OCI-LY1 (cell line): ENCODE measurements at regions not wholly inside any gene's neighbourhood (a gene's known extent, or its start where the extent isn't known, plus 50 kb on each side); places are given as distances from the start of the nearest gene placed in this dataset.

Experiments used
- H2AFZ ChIP-seq: fragments of 200-600 bp; sonication (generic), shearing (Covaris generic); 2 replicates; pipeline ENCODE4 v1.6.0; 2014; ENCODE audit warnings: antibody characterized with exemption, mild to moderate bottlenecking, low read length
- H3F3A ChIP-seq: fragments of 200-600 bp; sonication (generic), shearing (Covaris generic); 2 replicates; pipeline ENCODE4 v1.6.0; 2014; ENCODE audit warnings: mild to moderate bottlenecking, antibody characterized with exemption, low read length, moderate library complexity; ENCODE audit not compliant: insufficient read depth
- H3K27ac ChIP-seq: fragments of 200-600 bp; sonication (generic); 2 replicates; pipeline ENCODE4 v1.5.1; 2014; ENCODE audit warnings: low read length, mixed run types, mild to moderate bottlenecking, low read depth; ENCODE audit not compliant: poor library complexity, severe bottlenecking
- H3K27me3 ChIP-seq: fragments of 200-600 bp; sonication (generic); 2 replicates; pipeline ENCODE4 v1.6.0; 2014; ENCODE audit warnings: antibody characterized with exemption, mild to moderate bottlenecking, low read length, moderate library complexity; ENCODE audit not compliant: insufficient read depth
- H3K36me3 ChIP-seq: fragments of 200-600 bp; sonication (generic); 2 replicates; pipeline ENCODE4 v1.6.1; 2014; ENCODE audit warnings: mild to moderate bottlenecking, antibody characterized with exemption, low read length, moderate library complexity, mixed read lengths; ENCODE audit not compliant: insufficient read depth
- H3K4me1 ChIP-seq: fragments of 200-600 bp; sonication (generic); 2 replicates; pipeline ENCODE4 v1.5.1; 2014; ENCODE audit warnings: mild to moderate bottlenecking, low read length, moderate library complexity; ENCODE audit not compliant: insufficient read depth, severe bottlenecking
- H3K4me2 ChIP-seq: fragments of 200-600 bp; sonication (generic), shearing (Covaris generic); 2 replicates; pipeline ENCODE4 v1.6.1; 2014; ENCODE audit warnings: low read length
- H3K4me3 ChIP-seq: fragments of 200-600 bp; sonication (generic); 2 replicates; pipeline ENCODE4 v1.5.1; 2014; ENCODE audit warnings: low read length, low read depth, mild to moderate bottlenecking, mixed read lengths; ENCODE audit not compliant: poor library complexity, severe bottlenecking
- H3K79me2 ChIP-seq: fragments of 200-600 bp; shearing (Covaris generic); 2 replicates; pipeline ENCODE4 v1.6.1; 2016; ENCODE audit warnings: mixed run types, low read length, mixed read lengths; ENCODE audit not compliant: insufficient read depth
- H3K9ac ChIP-seq: fragments of 200-600 bp; sonication (generic), shearing (Covaris generic); 2 replicates; pipeline ENCODE4 v1.6.1; 2014; ENCODE audit warnings: mild to moderate bottlenecking, low read length, mixed read lengths
- H3K9me2 ChIP-seq: fragments of 200-600 bp; sonication (generic), shearing (Covaris generic); 2 replicates; pipeline ENCODE4 v1.6.1; 2014; ENCODE audit warnings: low read depth, mild to moderate bottlenecking, low read length, mixed read lengths
- H3K9me3 ChIP-seq: fragments of 200-600 bp; shearing (Covaris generic); 2 replicates; pipeline ENCODE4 v1.6.1; 2014; ENCODE audit warnings: low read length, mixed read lengths
- H4K20me1 ChIP-seq: fragments of 200-600 bp; sonication (generic), shearing (Covaris generic); 2 replicates; pipeline ENCODE4 v1.6.0; 2016; ENCODE audit warnings: mild to moderate bottlenecking, low read length; ENCODE audit not compliant: insufficient read depth
- CTCF ChIP-seq: fragments of 200-600 bp; sonication (generic), shearing (Covaris generic); IDR thresholded peaks from 2 replicates; pipeline ENCODE4 v1.5.1; 2017; ENCODE audit warnings: mild to moderate bottlenecking, antibody characterized with exemption, low read length, moderate library complexity, mixed read lengths
- EZH2 ChIP-seq: fragments of 200-600 bp; sonication (generic), shearing (Covaris generic); IDR thresholded peaks from 2 replicates; pipeline ENCODE4 v1.8.0; 2017; ENCODE audit warnings: borderline replicate concordance, mixed run types, mild to moderate bottlenecking, antibody characterized with exemption, low read length, moderate library complexity, mixed read lengths

GRCh38 chr18:61719671-61720070 lies 173.1 kb downstream of the RNF152 start:
- Histone ChIP-seq H2AFZ (no peak overlapping the region), H3K9ac (no peak overlapping the region), H3K9me2 (no peaks in the 10 kb centered on the region), H3K4me1 (no peaks in the 10 kb centered on the region), H3K9me3 (no peaks in the 10 kb centered on the region), H3K4me3 (no peak overlapping the region), H3K79me2 (no peaks in the 10 kb centered on the region), H4K20me1 (no peaks in the 10 kb centered on the region), H3K27me3 (no peaks in the 10 kb centered on the region), H3K36me3 (no peaks in the 10 kb centered on the region), H3K4me2 (no peak overlapping the region), H3F3A (no peaks in the 10 kb centered on the region), H3K27ac (no peak overlapping the region)
- TF ChIP-seq EZH2 (no peak), CTCF (no peak)

GRCh38 chr18:61718944-61719343 lies 173.9 kb downstream of the RNF152 start:
- H2AFZ ChIP-seq, result no peak overlapping the region

GRCh38 chr18:61714421-61714820 lies 178.4 kb downstream of the RNF152 start:
- H3K9me2 ChIP-seq, result no peaks in the 10 kb centered on the region
- TF ChIP-seq CTCF, result no peak
- TF ChIP-seq EZH2, result no peak
- no peak overlapping the region for H3K4me2 ChIP-seq
- H3F3A ChIP-seq, result no peaks in the 10 kb centered on the region
- H3K79me2 ChIP-seq, result no peaks in the 10 kb centered on the region
- H3K36me3 ChIP-seq, result no peaks in the 10 kb centered on the region
- H2AFZ ChIP-seq, result no peak overlapping the region
- no peaks in the 10 kb centered on the region for H4K20me1 ChIP-seq
- no peaks in the 10 kb centered on the region for H3K4me1 ChIP-seq
- H3K9me3 ChIP-seq, result no peaks in the 10 kb centered on the region
- H3K27ac ChIP-seq, result no peak overlapping the region
- H3K27me3 ChIP-seq, result no peaks in the 10 kb centered on the region
- no peak overlapping the region for H3K4me3 ChIP-seq
- no peak overlapping the region for H3K9ac ChIP-seq

More at GRCh38 chr18:61718944-61719343, 173.9 kb downstream of the RNF152 start:
- Histone ChIP-seq H3K27ac (no peak overlapping the region), H3K4me3 (no peak overlapping the region), H3K9me2 (no peaks in the 10 kb centered on the region), H3K36me3 (no peaks in the 10 kb centered on the region), H3K9me3 (no peaks in the 10 kb centered on the region), H3K4me2 (no peak overlapping the region), H4K20me1 (no peaks in the 10 kb centered on the region), H3K4me1 (no peaks in the 10 kb centered on the region), H3F3A (no peaks in the 10 kb centered on the region), H3K27me3 (no peaks in the 10 kb centered on the region), H3K79me2 (no peaks in the 10 kb centered on the region), H3K9ac (no peak overlapping the region)
- TF ChIP-seq CTCF (no peak), EZH2 (no peak)
